ENCODE measurements at regions not wholly inside any gene's neighbourhood (a gene's known extent, or its start where the extent isn't known, plus 50 kb on each side); places are given as distances from the start of the nearest gene placed in this dataset.

DNA sequence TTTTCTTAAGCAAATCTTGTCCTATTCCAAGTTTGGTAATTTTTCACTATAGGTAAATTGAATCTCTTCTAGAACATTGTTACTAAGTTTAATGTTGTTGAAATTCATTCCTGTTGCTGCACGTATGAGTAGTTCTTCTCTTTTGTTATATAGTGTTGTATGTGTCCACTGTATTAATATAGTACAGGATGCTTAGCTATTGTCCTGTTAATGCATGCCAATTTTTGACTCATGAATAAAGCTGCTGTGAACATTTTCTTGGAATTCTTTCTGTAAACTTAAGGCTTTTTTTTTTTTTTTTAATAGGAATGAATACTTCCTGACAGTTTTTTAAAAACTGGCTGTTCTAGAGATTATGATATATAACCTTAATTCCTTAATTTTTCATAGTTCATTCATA, 326.9 kb downstream of the SLC4A3 start:
- H3K4me3 ChIP-seq (ENCODE audit: low read length), result no peak overlapping the region
- no peak overlapping the region for H2AFZ ChIP-seq (ENCODE audit: low read length)
- no TSS peak for BruUV-seq (replicated peaks)
- no peaks in the 10 kb centered on the region for H3F3A ChIP-seq (ENCODE audit: low read length, unreplicated experiment)
- intact Hi-C loops (cut with micrococcal nuclease), result no loop called here
- H3K4me2 ChIP-seq (ENCODE audit: low read length), result no peak overlapping the region
- ATAC-seq (no peak), DNase-seq (no peak)
- no peaks in the 10 kb centered on the region for H3K9me3 ChIP-seq (ENCODE audit: low read length)
- CTCF ChIA-PET, result no interaction called here
- H3K9ac ChIP-seq (ENCODE audit: low read length), result no peak overlapping the region
- H3K27me3 ChIP-seq (ENCODE audit: low read length), result no peaks in the 10 kb centered on the region
- no peaks in the 10 kb centered on the region for H4K20me1 ChIP-seq (ENCODE audit: low read length)
- H3K27ac ChIP-seq (ENCODE audit: low read length), result no peak overlapping the region
- no peaks in the 10 kb centered on the region for H3K9me2 ChIP-seq (replicated peaks; ENCODE audit: low read length)
- no peaks in the 10 kb centered on the region for H3K79me2 ChIP-seq (ENCODE audit: low read length)
- no peaks in the 10 kb centered on the region for H3K36me3 ChIP-seq (ENCODE audit: low read depth, low read length)
- TF ChIP-seq, protein P1, sequence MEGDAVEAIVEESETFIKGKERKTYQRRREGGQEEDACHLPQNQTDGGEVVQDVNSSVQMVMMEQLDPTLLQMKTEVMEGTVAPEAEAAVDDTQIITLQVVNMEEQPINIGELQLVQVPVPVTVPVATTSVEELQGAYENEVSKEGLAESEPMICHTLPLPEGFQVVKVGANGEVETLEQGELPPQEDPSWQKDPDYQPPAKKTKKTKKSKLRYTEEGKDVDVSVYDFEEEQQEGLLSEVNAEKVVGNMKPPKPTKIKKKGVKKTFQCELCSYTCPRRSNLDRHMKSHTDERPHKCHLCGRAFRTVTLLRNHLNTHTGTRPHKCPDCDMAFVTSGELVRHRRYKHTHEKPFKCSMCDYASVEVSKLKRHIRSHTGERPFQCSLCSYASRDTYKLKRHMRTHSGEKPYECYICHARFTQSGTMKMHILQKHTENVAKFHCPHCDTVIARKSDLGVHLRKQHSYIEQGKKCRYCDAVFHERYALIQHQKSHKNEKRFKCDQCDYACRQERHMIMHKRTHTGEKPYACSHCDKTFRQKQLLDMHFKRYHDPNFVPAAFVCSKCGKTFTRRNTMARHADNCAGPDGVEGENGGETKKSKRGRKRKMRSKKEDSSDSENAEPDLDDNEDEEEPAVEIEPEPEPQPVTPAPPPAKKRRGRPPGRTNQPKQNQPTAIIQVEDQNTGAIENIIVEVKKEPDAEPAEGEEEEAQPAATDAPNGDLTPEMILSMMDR (conservative IDR thresholded peaks at IDR 0.05; ENCODE audit: low read depth, low read length), result no peak
- TF ChIP-seq EZH2 (IDR thresholded peaks at IDR 0.05; ENCODE audit: low read length, unreplicated experiment) (no peak), EZH2phosphoT487 (IDR thresholded peaks at IDR 0.05; ENCODE audit: borderline replicate concordance, low read length) (no peak)
- POLR2A ChIA-PET (ENCODE audit: unreplicated experiment), result no interaction called here
- H3K4me1 ChIP-seq (ENCODE audit: insufficient read depth, low read length), result no peaks in the 10 kb centered on the region

DNA sequence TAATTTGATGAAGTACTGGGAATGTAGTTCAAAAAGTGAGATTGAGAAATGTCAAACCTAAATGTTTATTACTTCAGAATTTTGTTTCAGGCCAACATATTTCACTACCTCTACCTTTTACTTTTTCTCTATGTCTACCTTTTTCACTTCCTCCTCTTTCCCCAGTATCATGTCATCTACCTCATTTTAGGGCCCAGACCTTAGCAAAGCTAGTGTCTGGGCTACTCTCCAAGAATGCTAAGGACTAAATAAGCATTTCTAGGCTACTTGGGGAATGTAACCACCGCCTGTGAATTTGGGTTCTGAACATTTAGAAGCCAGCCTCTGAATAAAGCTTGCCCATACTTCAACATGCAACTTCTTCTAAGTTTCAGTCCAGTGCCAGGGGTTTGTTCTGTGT, 330.4 kb downstream of the SLC4A3 start:
- H3K9me3 ChIP-seq (ENCODE audit: low read length), result no peaks in the 10 kb centered on the region
- ATAC-seq (no peak), DNase-seq (no peak)
- H4K20me1 ChIP-seq (ENCODE audit: low read length), result no peaks in the 10 kb centered on the region
- CTCF ChIA-PET, result no interaction called here
- no TSS peak for BruUV-seq (replicated peaks)
- H3K9me2 ChIP-seq (replicated peaks; ENCODE audit: low read length), result no peaks in the 10 kb centered on the region
- no peak overlapping the region for H3K27ac ChIP-seq (ENCODE audit: low read length)
- H3K4me2 ChIP-seq (ENCODE audit: low read length), result no peak overlapping the region
- no peaks in the 10 kb centered on the region for H3K36me3 ChIP-seq (ENCODE audit: low read depth, low read length)
- no peak overlapping the region for H2AFZ ChIP-seq (ENCODE audit: low read length)
- H3K4me1 ChIP-seq (ENCODE audit: insufficient read depth, low read length), result peaks cover 10% of the 10 kb centered on the region
- TF ChIP-seq EZH2phosphoT487 (IDR thresholded peaks at IDR 0.05; ENCODE audit: borderline replicate concordance, low read length) (no peak), EZH2 (IDR thresholded peaks at IDR 0.05; ENCODE audit: low read length, unreplicated experiment) (no peak)
- TF ChIP-seq, protein P1 (conservative IDR thresholded peaks at IDR 0.05; ENCODE audit: low read depth, low read length), result no peak
- POLR2A ChIA-PET (ENCODE audit: unreplicated experiment), result no interaction called here
- no peak overlapping the region for H3K9ac ChIP-seq (ENCODE audit: low read length)
- intact Hi-C loops (cut with micrococcal nuclease), result no loop called here
- H3F3A ChIP-seq (ENCODE audit: low read length, unreplicated experiment), result no peaks in the 10 kb centered on the region
- H3K27me3 ChIP-seq (ENCODE audit: low read length), result no peaks in the 10 kb centered on the region
- H3K79me2 ChIP-seq (ENCODE audit: low read length), result no peaks in the 10 kb centered on the region
- no peak overlapping the region for H3K4me3 ChIP-seq (ENCODE audit: low read length)

DNA sequence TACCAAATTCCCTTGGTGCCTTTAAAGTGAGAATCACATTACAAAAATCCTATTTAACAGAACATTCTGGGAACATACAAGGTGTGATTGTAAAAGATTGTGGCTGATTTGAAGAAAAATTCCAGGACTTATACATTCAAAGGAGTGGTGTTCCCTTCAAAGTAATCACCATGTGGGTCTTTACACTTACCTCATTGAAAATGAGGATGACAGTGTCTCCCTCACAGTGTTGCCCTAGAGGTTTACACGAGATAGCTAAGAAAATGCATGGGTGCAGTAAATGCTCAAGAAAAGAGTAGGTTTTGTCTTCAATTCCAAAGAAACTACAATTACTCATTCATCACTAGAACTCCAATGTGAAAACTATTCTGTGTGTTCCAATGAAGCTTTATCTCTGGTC, 331.5 kb downstream of the SLC4A3 start:
- Histone ChIP-seq H2AFZ (ENCODE audit: low read length) (no peak overlapping the region), H3F3A (ENCODE audit: low read length, unreplicated experiment) (no peaks in the 10 kb centered on the region), H3K9me3 (ENCODE audit: low read length) (no peaks in the 10 kb centered on the region), H3K9me2 (replicated peaks; ENCODE audit: low read length) (no peaks in the 10 kb centered on the region), H4K20me1 (ENCODE audit: low read length) (no peaks in the 10 kb centered on the region), H3K27me3 (ENCODE audit: low read length) (no peaks in the 10 kb centered on the region), H3K79me2 (ENCODE audit: low read length) (no peaks in the 10 kb centered on the region), H3K27ac (ENCODE audit: low read length) (no peak overlapping the region), H3K4me1 (ENCODE audit: insufficient read depth, low read length) (peaks cover 10% of the 10 kb centered on the region), H3K9ac (ENCODE audit: low read length) (no peak overlapping the region), H3K4me3 (ENCODE audit: low read length) (no peak overlapping the region), H3K36me3 (ENCODE audit: low read depth, low read length) (no peaks in the 10 kb centered on the region), H3K4me2 (ENCODE audit: low read length) (no peak overlapping the region)
- DNase-seq (no peak), ATAC-seq (no peak)
- CTCF ChIA-PET, result no interaction called here
- POLR2A ChIA-PET (ENCODE audit: unreplicated experiment), result no interaction called here
- no TSS peak for BruUV-seq (replicated peaks)
- TF ChIP-seq EZH2phosphoT487 (IDR thresholded peaks at IDR 0.05; ENCODE audit: borderline replicate concordance, low read length) (no peak), EZH2 (IDR thresholded peaks at IDR 0.05; ENCODE audit: low read length, unreplicated experiment) (no peak)
- TF ChIP-seq, protein P1 (conservative IDR thresholded peaks at IDR 0.05; ENCODE audit: low read depth, low read length), result no peak
- intact Hi-C loops (cut with micrococcal nuclease), result no loop called here
